ENCODE measurements at regions not wholly inside any gene's neighbourhood (a gene's known extent, or its start where the extent isn't known, plus 50 kb on each side); places are given as distances from the start of the nearest gene placed in this dataset.

DNA sequence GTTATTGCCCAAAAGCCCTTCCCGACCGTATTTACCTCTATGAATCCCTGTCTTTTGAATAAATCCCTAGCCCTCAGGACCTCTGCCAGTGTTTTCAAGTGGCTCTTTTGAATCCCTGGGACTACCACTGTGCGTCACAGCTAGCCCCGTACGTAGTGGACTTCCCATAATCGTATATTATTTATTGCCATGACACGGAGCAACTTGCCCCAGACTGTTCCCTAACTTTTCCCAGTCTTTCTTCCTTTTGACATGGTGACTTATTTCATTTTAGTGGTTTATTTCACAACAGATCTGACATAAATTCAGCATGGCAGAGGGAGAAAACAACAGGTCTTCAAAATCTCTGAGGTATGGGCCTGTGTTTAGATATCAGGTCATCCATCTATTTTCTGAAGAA, 318.6 kb upstream of the KLF6 start:
- peaks cover under 1 to 13% (median 7%) of the 10 kb centered on the region in 4 donors for H3K4me1 Mint-ChIP-seq
- Histone ChIP-seq H3K4me3 (ENCODE audit: low read depth, low read length) (no peak overlapping the region), H3K27ac (ENCODE audit: insufficient read depth, low read length, poor library complexity, severe bottlenecking) (no peak overlapping the region), H3K36me3 (ENCODE audit: control insufficient read depth, insufficient read depth, low read length) (no peaks in the 10 kb centered on the region), H3K27me3 (ENCODE audit: control insufficient read depth, insufficient read depth, low read length) (no peaks in the 10 kb centered on the region), H3K9me3 (ENCODE audit: control insufficient read depth in 2 of 2, low read length in 2 of 2) (no peaks in the 10 kb centered on the region), H3K4me1 (ENCODE audit: control insufficient read depth, insufficient read depth, low read length, poor library complexity, severe bottlenecking) (no peaks in the 10 kb centered on the region)
- no peak for ATAC-seq (ENCODE audit: low read depth in 2 of 2)
- H3K9me3 Mint-ChIP-seq = peaks cover 0 to 2% (median 0%) of the 10 kb centered on the region in 7 donors
- no peak for DNase-seq
- no peaks in the 10 kb centered on the region for H3K27me3 Mint-ChIP-seq
- no peaks in the 10 kb centered on the region for H3K36me3 Mint-ChIP-seq
- no peak overlapping the region for H3K4me3 Mint-ChIP-seq
- H3K27ac Mint-ChIP-seq = no peak overlapping the region

DNA sequence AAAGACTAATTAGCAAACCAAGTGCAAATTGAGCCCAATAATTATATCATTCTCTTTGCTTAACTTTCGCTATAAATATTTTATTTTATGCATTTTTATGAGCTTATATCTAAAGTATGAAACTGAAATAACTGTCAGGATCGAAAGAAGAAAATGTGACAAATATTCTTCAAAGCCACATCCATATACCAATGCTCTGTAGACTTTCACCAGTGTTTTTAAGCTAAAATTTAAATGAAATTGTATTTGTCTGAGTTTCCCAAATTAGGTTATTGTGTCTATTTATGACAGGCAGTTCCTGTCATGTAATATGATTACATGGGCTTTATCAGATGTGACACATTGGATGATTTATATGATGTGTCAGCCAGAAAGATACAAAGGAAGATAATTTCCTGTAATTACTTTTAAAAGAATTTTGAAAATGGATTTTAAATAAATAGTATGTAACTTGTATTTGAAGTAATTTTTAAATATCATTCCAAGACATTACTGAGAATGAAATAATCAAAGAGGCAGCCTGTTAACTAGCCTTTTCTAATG, 317.9 kb upstream of the KLF6 start:
- H3K4me3 Mint-ChIP-seq = no peak overlapping the region
- H3K4me1 Mint-ChIP-seq = peaks cover 0 to 9% (median 4%) of the 10 kb centered on the region in 4 donors
- Histone ChIP-seq H3K27me3 (ENCODE audit: control insufficient read depth, insufficient read depth, low read length) (no peaks in the 10 kb centered on the region), H3K9me3 (ENCODE audit: control insufficient read depth in 2 of 2, low read length in 2 of 2) (no peaks in the 10 kb centered on the region), H3K27ac (ENCODE audit: insufficient read depth, low read length, poor library complexity, severe bottlenecking) (no peak overlapping the region), H3K36me3 (ENCODE audit: control insufficient read depth, insufficient read depth, low read length) (no peaks in the 10 kb centered on the region), H3K4me1 (ENCODE audit: control insufficient read depth, insufficient read depth, low read length, poor library complexity, severe bottlenecking) (no peaks in the 10 kb centered on the region), H3K4me3 (ENCODE audit: low read depth, low read length) (no peak overlapping the region)
- H3K27ac Mint-ChIP-seq = no peak overlapping the region
- H3K27me3 Mint-ChIP-seq = no peaks in the 10 kb centered on the region
- ATAC-seq (ENCODE audit: low read depth in 2 of 2) (no peak), DNase-seq (no peak)
- no peaks in the 10 kb centered on the region for H3K36me3 Mint-ChIP-seq
- peaks cover 0 to 2% (median 0%) of the 10 kb centered on the region in 7 donors for H3K9me3 Mint-ChIP-seq

DNA sequence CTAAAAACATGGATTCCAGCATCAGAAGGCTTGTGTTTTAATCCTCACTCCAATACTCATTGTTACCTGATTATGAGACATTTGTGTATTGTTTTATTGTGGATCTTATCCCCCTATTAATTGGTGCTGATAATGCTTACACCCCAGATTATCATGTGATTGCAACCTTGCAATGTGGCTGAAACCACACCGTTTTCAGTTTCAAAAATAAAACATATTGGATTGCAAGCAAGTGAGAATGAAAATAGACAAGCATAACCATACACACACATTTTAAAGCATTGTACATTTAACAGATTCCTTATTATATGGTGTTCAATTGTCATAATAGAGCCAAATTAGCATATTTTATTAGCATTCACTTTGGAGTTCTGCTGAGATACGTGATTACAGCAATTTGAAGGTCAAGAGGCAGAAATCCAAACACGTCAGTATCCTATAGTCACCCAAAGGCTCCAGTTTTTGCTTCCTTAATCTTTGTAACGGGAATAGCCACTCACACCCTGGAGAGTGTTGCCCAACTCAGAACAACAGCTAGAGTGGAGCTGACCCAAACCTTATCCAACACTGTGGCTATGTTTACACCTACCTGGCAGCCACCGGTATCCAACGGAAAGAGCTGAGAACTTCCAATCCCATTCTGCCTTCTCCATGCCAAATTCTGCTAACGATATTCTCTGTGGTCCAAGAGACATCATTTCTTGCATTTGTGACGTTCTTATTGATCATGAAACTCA, 317.1 kb upstream of the KLF6 start:
- no peaks in the 10 kb centered on the region for H3K27me3 ChIP-seq (ENCODE audit: control insufficient read depth, insufficient read depth, low read length)
- Mint-ChIP-seq H3K27ac (no peak overlapping the region), H3K27me3 (no peaks in the 10 kb centered on the region), H3K4me1 (peaks cover 0 to 9% (median 4%) of the 10 kb centered on the region in 4 donors), H3K36me3 (no peaks in the 10 kb centered on the region), H3K4me3 (no peak overlapping the region), H3K9me3 (peaks cover 0 to 2% (median 0%) of the 10 kb centered on the region in 7 donors)
- no peaks in the 10 kb centered on the region for H3K4me1 ChIP-seq (ENCODE audit: control insufficient read depth, insufficient read depth, low read length, poor library complexity, severe bottlenecking)
- H3K9me3 ChIP-seq (ENCODE audit: control insufficient read depth in 2 of 2, low read length in 2 of 2) = no peaks in the 10 kb centered on the region
- ATAC-seq (ENCODE audit: low read depth in 2 of 2) = no peak
- DNase-seq = no peak
- H3K27ac ChIP-seq (ENCODE audit: insufficient read depth, low read length, poor library complexity, severe bottlenecking) = no peak overlapping the region
- no peaks in the 10 kb centered on the region for H3K36me3 ChIP-seq (ENCODE audit: control insufficient read depth, insufficient read depth, low read length)
- no peak overlapping the region for H3K4me3 ChIP-seq (ENCODE audit: low read depth, low read length)

DNA sequence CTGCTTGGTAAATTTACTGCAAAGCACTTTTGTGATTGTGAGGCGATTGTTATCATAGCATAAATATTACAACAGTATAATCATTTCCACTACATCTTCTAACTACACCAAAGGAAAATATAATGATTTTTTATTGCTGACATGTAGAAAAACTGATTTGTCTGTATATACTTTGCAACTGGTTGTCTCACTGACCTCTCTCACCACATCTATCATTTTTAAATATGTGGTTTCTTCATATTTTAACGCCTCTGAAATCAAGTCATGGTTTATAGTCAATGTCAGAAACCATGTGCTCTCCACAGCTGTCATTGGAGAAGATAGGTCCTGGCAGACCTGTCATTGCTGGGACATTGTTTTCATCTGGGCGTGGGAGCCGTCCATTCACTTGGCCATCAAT, 315.4 kb upstream of the KLF6 start:
- peaks cover 0 to 9% (median 4%) of the 10 kb centered on the region in 4 donors for H3K4me1 Mint-ChIP-seq
- Histone ChIP-seq H3K27ac (ENCODE audit: insufficient read depth, low read length, poor library complexity, severe bottlenecking) (no peak overlapping the region), H3K9me3 (ENCODE audit: control insufficient read depth in 2 of 2, low read length in 2 of 2) (no peaks in the 10 kb centered on the region), H3K27me3 (ENCODE audit: control insufficient read depth, insufficient read depth, low read length) (no peaks in the 10 kb centered on the region), H3K36me3 (ENCODE audit: control insufficient read depth, insufficient read depth, low read length) (no peaks in the 10 kb centered on the region), H3K4me3 (ENCODE audit: low read depth, low read length) (no peak overlapping the region), H3K4me1 (ENCODE audit: control insufficient read depth, insufficient read depth, low read length, poor library complexity, severe bottlenecking) (no peaks in the 10 kb centered on the region)
- no peak overlapping the region for H3K4me3 Mint-ChIP-seq
- no peaks in the 10 kb centered on the region for H3K27me3 Mint-ChIP-seq
- DNase-seq (no peak), ATAC-seq (ENCODE audit: low read depth in 2 of 2) (no peak)
- H3K27ac Mint-ChIP-seq = no peak overlapping the region
- no peaks in the 10 kb centered on the region for H3K36me3 Mint-ChIP-seq
- H3K9me3 Mint-ChIP-seq = peaks cover 0 to 2% (median 0%) of the 10 kb centered on the region in 7 donors

DNA sequence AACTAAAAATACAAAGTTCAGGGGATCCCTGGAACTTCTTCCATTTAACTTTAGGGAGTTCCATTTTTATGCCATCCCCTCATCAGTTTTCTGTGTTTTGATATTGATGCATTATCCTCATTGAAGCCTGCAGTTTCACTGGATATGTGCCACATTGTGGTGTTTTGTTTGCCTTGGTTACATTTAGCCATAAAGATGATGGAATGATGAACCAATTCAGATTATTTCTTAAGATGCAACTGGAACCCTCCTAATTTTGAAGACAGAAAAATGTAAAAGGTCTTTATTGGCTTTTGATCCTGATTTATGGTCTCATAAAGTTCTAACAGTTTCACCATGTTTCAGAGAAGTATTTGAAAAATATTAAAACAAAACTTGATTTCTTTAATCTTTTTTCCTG, 314.2 kb upstream of the KLF6 start:
- Histone ChIP-seq H3K4me1 (ENCODE audit: control insufficient read depth, insufficient read depth, low read length, poor library complexity, severe bottlenecking) (no peaks in the 10 kb centered on the region), H3K9me3 (ENCODE audit: control insufficient read depth in 2 of 2, low read length in 2 of 2) (no peaks in the 10 kb centered on the region), H3K36me3 (ENCODE audit: control insufficient read depth, insufficient read depth, low read length) (no peaks in the 10 kb centered on the region), H3K27ac (ENCODE audit: insufficient read depth, low read length, poor library complexity, severe bottlenecking) (no peak overlapping the region), H3K27me3 (ENCODE audit: control insufficient read depth, insufficient read depth, low read length) (no peaks in the 10 kb centered on the region), H3K4me3 (ENCODE audit: low read depth, low read length) (no peak overlapping the region)
- no peaks in the 10 kb centered on the region for H3K36me3 Mint-ChIP-seq
- peaks cover 0 to 2% (median 0%) of the 10 kb centered on the region in 7 donors for H3K9me3 Mint-ChIP-seq
- ATAC-seq (ENCODE audit: low read depth in 2 of 2) = no peak
- no peak for DNase-seq
- H3K4me1 Mint-ChIP-seq = peaks cover 0 to 10% (median 6%) of the 10 kb centered on the region in 4 donors
- no peak overlapping the region for H3K4me3 Mint-ChIP-seq
- no peaks in the 10 kb centered on the region for H3K27me3 Mint-ChIP-seq
- no peak overlapping the region for H3K27ac Mint-ChIP-seq

DNA sequence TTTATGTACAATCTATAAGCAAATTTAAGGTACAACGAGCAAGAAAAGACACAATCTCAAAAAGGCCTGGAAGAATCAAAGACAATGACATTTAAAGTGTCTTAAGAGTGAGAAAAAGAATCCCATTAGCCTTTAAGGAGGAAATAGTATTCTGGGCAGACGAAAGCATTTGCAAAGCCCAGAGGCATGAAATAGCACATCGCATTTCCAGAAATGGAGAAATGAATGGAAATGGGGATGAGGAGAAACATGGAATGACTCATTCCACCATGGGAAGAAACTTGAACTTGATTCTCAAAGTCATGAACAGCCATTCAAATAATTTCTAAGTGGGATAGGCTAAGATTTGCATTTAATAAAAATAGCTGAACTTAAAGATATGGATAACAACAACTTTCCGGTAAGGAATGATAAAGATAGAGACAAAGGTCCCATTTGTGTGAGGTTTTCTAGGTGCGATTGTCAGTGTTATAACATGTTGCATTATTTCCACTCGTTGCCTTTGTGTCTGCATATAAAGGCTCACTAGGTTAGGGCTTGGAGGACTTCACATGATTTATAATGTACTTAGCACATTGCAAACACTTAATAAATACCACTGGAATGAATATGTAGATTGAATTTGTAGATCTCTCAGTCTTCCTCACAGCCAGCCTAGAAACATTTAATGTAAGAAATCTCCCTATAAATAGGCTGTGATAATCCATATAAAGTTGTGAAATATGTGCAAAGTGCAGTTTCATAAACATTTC, 310.3 kb upstream of the KLF6 start:
- peaks cover 4% of the 10 kb centered on the region for H3K36me3 Mint-ChIP-seq
- peaks cover 0 to 1% (median 0%) of the 10 kb centered on the region in 7 donors for H3K9me3 Mint-ChIP-seq
- no peak overlapping the region for H3K4me3 Mint-ChIP-seq

DNA sequence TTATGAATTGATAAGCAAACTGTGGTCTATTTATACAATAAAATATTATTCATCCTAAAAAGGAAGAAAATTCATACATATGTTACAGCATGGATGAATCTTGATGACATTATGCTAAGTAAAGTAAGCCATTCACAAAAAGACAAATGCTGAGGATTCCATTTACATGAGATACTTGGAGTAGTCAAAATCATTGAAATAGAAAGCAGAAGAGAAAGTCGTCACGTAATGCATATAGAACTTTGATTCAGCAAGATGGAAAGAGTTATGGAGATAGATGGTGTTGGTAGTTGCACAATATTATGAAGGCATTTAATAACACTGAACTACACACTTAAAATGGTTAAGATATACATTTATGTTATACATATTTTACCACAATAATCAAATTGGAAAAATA, 309.7 kb upstream of the KLF6 start:
- Histone ChIP-seq H3K9me3 (ENCODE audit: control insufficient read depth in 2 of 2, low read length in 2 of 2) (no peaks in the 10 kb centered on the region), H3K27ac (ENCODE audit: insufficient read depth, low read length, poor library complexity, severe bottlenecking) (no peak overlapping the region), H3K27me3 (ENCODE audit: control insufficient read depth, insufficient read depth, low read length) (no peaks in the 10 kb centered on the region), H3K4me1 (ENCODE audit: control insufficient read depth, insufficient read depth, low read length, poor library complexity, severe bottlenecking) (no peaks in the 10 kb centered on the region), H3K4me3 (ENCODE audit: low read depth, low read length) (no peak overlapping the region), H3K36me3 (ENCODE audit: control insufficient read depth, insufficient read depth, low read length) (no peaks in the 10 kb centered on the region)
- Mint-ChIP-seq H3K4me3 (no peak overlapping the region), H3K4me1 (peaks cover 0 to 5% (median 4%) of the 10 kb centered on the region in 4 donors), H3K27me3 (no peaks in the 10 kb centered on the region), H3K27ac (no peak overlapping the region), H3K9me3 (peaks cover 0 to 1% (median 0%) of the 10 kb centered on the region in 7 donors), H3K36me3 (peaks cover 4% of the 10 kb centered on the region)
- DNase-seq (no peak), ATAC-seq (ENCODE audit: low read depth in 2 of 2) (no peak)

More for the DNA sequence above, 310.3 kb upstream of the KLF6 start:
- Mint-ChIP-seq H3K27me3 (no peaks in the 10 kb centered on the region), H3K4me1 (peaks cover 0 to 5% (median 4%) of the 10 kb centered on the region in 4 donors), H3K27ac (no peak overlapping the region)
- Histone ChIP-seq H3K9me3 (ENCODE audit: control insufficient read depth in 2 of 2, low read length in 2 of 2) (no peaks in the 10 kb centered on the region), H3K4me1 (ENCODE audit: control insufficient read depth, insufficient read depth, low read length, poor library complexity, severe bottlenecking) (no peaks in the 10 kb centered on the region), H3K36me3 (ENCODE audit: control insufficient read depth, insufficient read depth, low read length) (no peaks in the 10 kb centered on the region), H3K4me3 (ENCODE audit: low read depth, low read length) (no peak overlapping the region), H3K27me3 (ENCODE audit: control insufficient read depth, insufficient read depth, low read length) (no peaks in the 10 kb centered on the region), H3K27ac (ENCODE audit: insufficient read depth, low read length, poor library complexity, severe bottlenecking) (no peak overlapping the region)
- DNase-seq = no peak
- ATAC-seq (ENCODE audit: low read depth in 2 of 2) = no peak

Measured in CD4-positive, CD25-positive, alpha-beta regulatory T cell (primary cell).